ENCODE measurements at regions not wholly inside any gene's neighbourhood (a gene's known extent, or its start where the extent isn't known, plus 50 kb on each side); places are given as distances from the start of the nearest gene placed in this dataset.

DNA sequence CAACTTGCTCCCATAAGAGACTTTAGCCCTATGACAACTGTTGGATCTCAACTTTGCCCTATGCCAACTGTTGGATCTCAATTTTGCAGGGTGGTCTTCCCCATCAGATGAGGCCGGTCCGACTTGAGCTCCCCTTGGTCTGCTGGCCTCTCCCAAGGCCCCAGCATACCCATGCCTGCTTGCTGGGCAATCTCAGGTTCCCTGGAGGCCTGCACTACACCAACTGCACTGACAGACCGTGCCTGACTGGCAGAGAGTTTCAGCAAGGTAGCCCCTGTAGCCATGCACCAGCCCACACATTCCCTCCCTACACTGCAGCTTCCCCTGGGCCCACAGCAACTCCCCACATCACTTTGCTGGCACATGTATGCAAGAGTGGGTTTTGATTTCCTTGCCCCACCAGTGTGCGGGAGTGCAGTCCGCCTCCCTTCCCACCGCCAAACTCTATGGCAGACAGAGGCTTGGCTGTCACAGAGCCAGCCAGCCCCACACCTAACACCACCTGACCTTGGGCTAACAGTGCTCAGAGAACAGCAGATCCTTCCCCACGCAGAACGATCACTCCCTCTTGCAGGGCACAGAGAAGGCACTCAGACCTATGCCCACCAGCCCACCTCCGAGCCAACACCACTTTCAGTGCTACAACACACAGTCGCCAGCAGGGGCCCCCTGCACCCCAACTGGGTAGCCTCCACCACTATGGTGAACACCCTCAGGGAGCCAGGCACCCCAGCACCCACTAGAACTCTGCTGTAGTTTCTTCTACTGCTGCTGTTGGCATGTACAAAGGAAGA is 279.9 kb upstream of the COX7C start:
- TF ChIP-seq, protein P1, sequence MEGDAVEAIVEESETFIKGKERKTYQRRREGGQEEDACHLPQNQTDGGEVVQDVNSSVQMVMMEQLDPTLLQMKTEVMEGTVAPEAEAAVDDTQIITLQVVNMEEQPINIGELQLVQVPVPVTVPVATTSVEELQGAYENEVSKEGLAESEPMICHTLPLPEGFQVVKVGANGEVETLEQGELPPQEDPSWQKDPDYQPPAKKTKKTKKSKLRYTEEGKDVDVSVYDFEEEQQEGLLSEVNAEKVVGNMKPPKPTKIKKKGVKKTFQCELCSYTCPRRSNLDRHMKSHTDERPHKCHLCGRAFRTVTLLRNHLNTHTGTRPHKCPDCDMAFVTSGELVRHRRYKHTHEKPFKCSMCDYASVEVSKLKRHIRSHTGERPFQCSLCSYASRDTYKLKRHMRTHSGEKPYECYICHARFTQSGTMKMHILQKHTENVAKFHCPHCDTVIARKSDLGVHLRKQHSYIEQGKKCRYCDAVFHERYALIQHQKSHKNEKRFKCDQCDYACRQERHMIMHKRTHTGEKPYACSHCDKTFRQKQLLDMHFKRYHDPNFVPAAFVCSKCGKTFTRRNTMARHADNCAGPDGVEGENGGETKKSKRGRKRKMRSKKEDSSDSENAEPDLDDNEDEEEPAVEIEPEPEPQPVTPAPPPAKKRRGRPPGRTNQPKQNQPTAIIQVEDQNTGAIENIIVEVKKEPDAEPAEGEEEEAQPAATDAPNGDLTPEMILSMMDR (IDR thresholded peaks at IDR 0.05; ENCODE audit: low read depth, low read length) = no peak
- TF ChIP-seq, protein P2, sequence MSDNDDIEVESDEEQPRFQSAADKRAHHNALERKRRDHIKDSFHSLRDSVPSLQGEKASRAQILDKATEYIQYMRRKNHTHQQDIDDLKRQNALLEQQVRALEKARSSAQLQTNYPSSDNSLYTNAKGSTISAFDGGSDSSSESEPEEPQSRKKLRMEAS (IDR thresholded peaks at IDR 0.05; ENCODE audit: low read depth, low read length) = no peak
- no peak for TF ChIP-seq POLR2A (IDR thresholded peaks at IDR 0.05; ENCODE audit: extremely low read depth, insufficient read length)
- TF ChIP-seq MYC (IDR thresholded peaks at IDR 0.05; ENCODE audit: low read depth, low read length) = no peak

Data from NB4 (cell line).